ENCODE measurements at regions not wholly inside any gene's neighbourhood (a gene's known extent, or its start where the extent isn't known, plus 50 kb on each side); places are given as distances from the start of the nearest gene placed in this dataset.

GRCh38 chr18:34444622-34445021 lies 219.9 kb upstream of the NOL4 start:
- DNase-seq: no peak
- intact Hi-C loops (cut with DNase I): no loop called here
- H3K4me1 ChIP-seq: no peaks in the 10 kb centered on the region
- H3K27ac ChIP-seq: no peak overlapping the region
- H3K36me3 ChIP-seq: no peaks in the 10 kb centered on the region
- H3K27me3 ChIP-seq: no peaks in the 10 kb centered on the region
- H3K9me3 ChIP-seq: no peaks in the 10 kb centered on the region
- ATAC-seq: no peak
- H3K4me3 ChIP-seq: no peak overlapping the region
- TF ChIP-seq, protein P1, sequence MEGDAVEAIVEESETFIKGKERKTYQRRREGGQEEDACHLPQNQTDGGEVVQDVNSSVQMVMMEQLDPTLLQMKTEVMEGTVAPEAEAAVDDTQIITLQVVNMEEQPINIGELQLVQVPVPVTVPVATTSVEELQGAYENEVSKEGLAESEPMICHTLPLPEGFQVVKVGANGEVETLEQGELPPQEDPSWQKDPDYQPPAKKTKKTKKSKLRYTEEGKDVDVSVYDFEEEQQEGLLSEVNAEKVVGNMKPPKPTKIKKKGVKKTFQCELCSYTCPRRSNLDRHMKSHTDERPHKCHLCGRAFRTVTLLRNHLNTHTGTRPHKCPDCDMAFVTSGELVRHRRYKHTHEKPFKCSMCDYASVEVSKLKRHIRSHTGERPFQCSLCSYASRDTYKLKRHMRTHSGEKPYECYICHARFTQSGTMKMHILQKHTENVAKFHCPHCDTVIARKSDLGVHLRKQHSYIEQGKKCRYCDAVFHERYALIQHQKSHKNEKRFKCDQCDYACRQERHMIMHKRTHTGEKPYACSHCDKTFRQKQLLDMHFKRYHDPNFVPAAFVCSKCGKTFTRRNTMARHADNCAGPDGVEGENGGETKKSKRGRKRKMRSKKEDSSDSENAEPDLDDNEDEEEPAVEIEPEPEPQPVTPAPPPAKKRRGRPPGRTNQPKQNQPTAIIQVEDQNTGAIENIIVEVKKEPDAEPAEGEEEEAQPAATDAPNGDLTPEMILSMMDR (IDR thresholded peaks at IDR 0.05): no peak

- TF ChIP-seq, protein P1 (IDR thresholded peaks at IDR 0.05): no peak
Measured at GRCh38 chr18:34448662-34449061, 223.9 kb upstream of the NOL4 start.

GRCh38 chr18:34457761-34458160 lies 233.0 kb upstream of the NOL4 start:
- no peaks in the 10 kb centered on the region for H3K27me3 ChIP-seq
- no peak overlapping the region for H3K4me3 ChIP-seq
- H3K9me3 ChIP-seq: no peaks in the 10 kb centered on the region
- intact Hi-C loops (cut with DNase I): no loop called here
- no peak overlapping the region for H3K27ac ChIP-seq
- no peaks in the 10 kb centered on the region for H3K36me3 ChIP-seq
- H3K4me1 ChIP-seq: no peaks in the 10 kb centered on the region
- DNase-seq (no peak), ATAC-seq (no peak)
- TF ChIP-seq, protein P1 (IDR thresholded peaks at IDR 0.05): no peak

More at GRCh38 chr18:34448662-34449061, 223.9 kb upstream of the NOL4 start:
- Histone ChIP-seq H3K4me1 (no peaks in the 10 kb centered on the region), H3K9me3 (no peaks in the 10 kb centered on the region), H3K4me3 (no peak overlapping the region), H3K27me3 (no peaks in the 10 kb centered on the region), H3K36me3 (no peaks in the 10 kb centered on the region), H3K27ac (no peak overlapping the region)
- DNase-seq (no peak), ATAC-seq (no peak)
- intact Hi-C loops (cut with DNase I): no loop called here

DNA sequence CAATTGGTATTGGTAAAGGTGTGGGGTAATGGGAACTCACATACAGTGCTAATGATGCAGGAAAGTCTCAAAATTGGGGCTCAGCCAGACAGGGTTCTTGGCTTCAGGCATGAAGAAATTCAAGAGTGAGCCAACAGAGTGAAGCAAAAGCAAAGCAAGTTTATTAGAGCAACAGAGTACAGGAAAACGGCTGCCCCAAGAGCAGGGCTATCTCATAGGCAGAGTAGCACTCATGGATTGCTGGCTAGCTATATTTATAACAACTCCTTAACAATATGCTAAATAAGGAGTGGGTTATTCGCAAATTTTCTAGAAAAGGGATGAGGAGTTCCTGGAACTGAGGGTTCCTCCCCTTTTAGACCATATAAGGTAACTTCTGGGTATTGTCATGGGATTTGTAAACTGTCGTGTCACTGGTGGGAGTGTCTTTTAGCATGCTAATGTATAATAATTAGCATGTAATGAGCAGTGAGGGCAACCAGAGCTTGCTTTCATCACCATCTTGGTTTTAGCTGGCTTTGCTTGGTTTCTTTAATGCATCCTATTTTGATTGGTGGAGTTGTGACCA lies 233.8 kb upstream of the NOL4 start:
- H3K27ac ChIP-seq: no peak overlapping the region
- TF ChIP-seq, protein P1 (IDR thresholded peaks at IDR 0.05): no peak
- DNase-seq (no peak), ATAC-seq (no peak)
- intact Hi-C loops (cut with DNase I): no loop called here
- no peaks in the 10 kb centered on the region for H3K27me3 ChIP-seq
- H3K4me3 ChIP-seq: no peak overlapping the region
- H3K4me1 ChIP-seq: no peaks in the 10 kb centered on the region
- H3K9me3 ChIP-seq: no peaks in the 10 kb centered on the region
- no peaks in the 10 kb centered on the region for H3K36me3 ChIP-seq

GRCh38 chr18:34461266-34461665 lies 236.6 kb upstream of the NOL4 start:
- H3K27ac ChIP-seq: no peak overlapping the region
- ATAC-seq: no peak
- TF ChIP-seq, protein P1 (IDR thresholded peaks at IDR 0.05): no peak
- H3K36me3 ChIP-seq: no peaks in the 10 kb centered on the region
- H3K27me3 ChIP-seq: no peaks in the 10 kb centered on the region
- no peaks in the 10 kb centered on the region for H3K4me1 ChIP-seq
- no peak for DNase-seq
- intact Hi-C loops (cut with DNase I): no loop called here
- no peaks in the 10 kb centered on the region for H3K9me3 ChIP-seq
- H3K4me3 ChIP-seq: no peak overlapping the region

GRCh38 chr18:34467058-34467457 lies 242.3 kb upstream of the NOL4 start:
- Histone ChIP-seq H3K36me3 (no peaks in the 10 kb centered on the region), H3K27me3 (no peaks in the 10 kb centered on the region), H3K27ac (no peak overlapping the region), H3K4me1 (no peaks in the 10 kb centered on the region), H3K4me3 (no peak overlapping the region), H3K9me3 (no peaks in the 10 kb centered on the region)
- TF ChIP-seq, protein P1 (IDR thresholded peaks at IDR 0.05): no peak
- ATAC-seq (no peak), DNase-seq (no peak)
- intact Hi-C loops (cut with DNase I): no loop called here

All from upper lobe of right lung (tissue), 1 donor.